HCT116 (cell line): ENCODE measurements at regions not wholly inside any gene's neighbourhood (a gene's known extent, or its start where the extent isn't known, plus 50 kb on each side); places are given as distances from the start of the nearest gene placed in this dataset.

ENCODE experiments used
- ATAC-seq: fragments of 200-7000 bp; cut with Tn5 transposase; 2 replicates; pipeline ENCODE4 v1.9.1; 2020; ENCODE audit warnings: mild to moderate bottlenecking, moderate library complexity
- BruUV-seq: library from RNA; stranded (reverse); fragments of 400-500 nt; replicated peaks from 2 replicates; lab custom pipeline; 2021; lab: Mats Ljungman, UMichigan
- CTCF ChIA-PET: fragments of 300-600 bp; sonication (Branson Sonifier 250); formaldehyde crosslinking; loops from one replicate; lab custom pipeline; 2021; ENCODE audit warnings: antibody characterized with exemption; lab: Charles Lee
- POLR2A ChIA-PET: fragments of 300-600, 350-600 bp; sonication (Branson Sonifier 250); formaldehyde crosslinking; loops from one replicate; lab custom pipeline; 2021; ENCODE audit warnings: antibody characterized with exemption; lab: Charles Lee
- RAD21 ChIA-PET, 2 experiments: fragments of 300-600 bp; sonication (Branson Sonifier 250); formaldehyde crosslinking; loops; one replicate each; lab custom pipeline; 2023; ENCODE audit warnings: low total read pairs in 2 of 2; ENCODE audit not compliant: uncharacterized antibody in 2 of 2, unreplicated experiment in 2 of 2, low non-redundant PET in 1 of 2; lab: Charles Lee
- DNase-seq: peaks from one replicate; pipeline ENCODE4 v3.0.0-alpha.2; 2010; ENCODE audit warnings: low read depth, low spot score
- H2AFZ ChIP-seq: fragments of 200-600 bp; shearing (Covaris generic), sonication (generic); 2 replicates; pipeline ENCODE4 v1.6.1; 2017; ENCODE audit warnings: low read depth, mixed run types, mixed read lengths, antibody characterized with exemption, low read length; ENCODE audit not compliant: poor library complexity, severe bottlenecking
- H3K27ac ChIP-seq: 2 replicates; pipeline ENCODE4 v1.5.1; 2012; ENCODE audit warnings: low read depth, low read length
- H3K27me3 ChIP-seq: fragments of 200-600 bp; sonication (generic); 2 replicates; pipeline ENCODE4 v1.6.1; 2016; ENCODE audit warnings: mixed run types, low read length, mixed read lengths; ENCODE audit not compliant: insufficient read depth
- H3K36me3 ChIP-seq, 2 experiments: fragments of 200-500 bp in 1 of 2; fragments of 200-600 bp in 1 of 2; sonication (Bioruptor generic) in 1 of 2; sonication (generic) in 1 of 2; 2 replicates each; pipeline versions ENCODE4 v1.5.1 to v1.6.1; 2014 to 2016; ENCODE audit warnings: low read length in 2 of 2, inconsistent platforms in 1 of 2, mixed read lengths in 1 of 2, mixed run types in 1 of 2; ENCODE audit not compliant: insufficient read depth in 2 of 2, control insufficient read depth in 1 of 2
- H3K4me1 ChIP-seq, 2 experiments: fragments of 200-600 bp in 1 of 2; sonication (generic) in 1 of 2; 2 replicates each; pipeline versions ENCODE4 v1.5.1 to v1.6.1; 2012 to 2017; ENCODE audit warnings: low read length in 2 of 2, inconsistent platforms in 1 of 2, mild to moderate bottlenecking in 1 of 2, mixed read lengths in 1 of 2, mixed run types in 1 of 2, moderate library complexity in 1 of 2; ENCODE audit not compliant: insufficient read depth in 2 of 2, control insufficient read depth in 1 of 2
- H3K4me2 ChIP-seq: fragments of 200-600 bp; sonication (generic); 2 replicates; pipeline ENCODE4 v1.6.1; 2017; ENCODE audit warnings: mixed run types, low read length, mixed read lengths
- H3K4me3 ChIP-seq, 2 experiments: fragments of 200-600 bp in 1 of 2; sonication (generic) in 1 of 2; replicated peaks in 1 of 2; 2 replicates each; pipeline ENCODE4 v1.5.1; 2011 to 2016; ENCODE audit warnings: low read length in 2 of 2, control low read depth in 1 of 2, low read depth in 1 of 2, mild to moderate bottlenecking in 1 of 2, mixed read lengths in 1 of 2, mixed run types in 1 of 2
- H3K79me2 ChIP-seq: fragments of 200-600 bp; sonication (generic); 2 replicates; pipeline ENCODE4 v1.6.1; 2017; ENCODE audit warnings: mild to moderate bottlenecking, mixed run types, low read length, moderate library complexity, mixed read lengths; ENCODE audit not compliant: insufficient read depth
- H3K9ac ChIP-seq: fragments of 200-600 bp; sonication (generic); 2 replicates; pipeline ENCODE4 v1.6.1; 2016; ENCODE audit warnings: low read length, mixed read lengths
- H3K9me2 ChIP-seq: fragments of 200-600 bp; sonication (generic), shearing (Covaris generic); 2 replicates; pipeline ENCODE4 v1.6.1; 2017; ENCODE audit warnings: mixed run types, mild to moderate bottlenecking, moderate library complexity; ENCODE audit not compliant: insufficient read depth
- H3K9me3 ChIP-seq, 2 experiments: fragments of 200-500 bp in 1 of 2; fragments of 200-600 bp in 1 of 2; sonication (Bioruptor generic) in 1 of 2; sonication (generic) in 1 of 2; 2 replicates each; pipeline ENCODE4 v1.6.1; 2014 to 2017; ENCODE audit warnings: low read length in 2 of 2, mixed read lengths in 2 of 2, inconsistent platforms in 1 of 2, low read depth in 1 of 2, mild to moderate bottlenecking in 1 of 2, mixed run types in 1 of 2, moderate library complexity in 1 of 2; ENCODE audit not compliant: control insufficient read depth in 1 of 2, insufficient read depth in 1 of 2
- H4K20me1 ChIP-seq: fragments of 200-600 bp; sonication (generic), shearing (Covaris generic); 2 replicates; pipeline ENCODE4 v1.6.1; 2017; ENCODE audit warnings: mixed run types, mild to moderate bottlenecking, moderate library complexity; ENCODE audit not compliant: insufficient read depth
- CBX3 ChIP-seq: IDR thresholded peaks from 2 replicates; pipeline ENCODE4 v1.6.1; 2012; ENCODE audit warnings: low read depth
- CEBPB ChIP-seq: IDR thresholded peaks from 2 replicates; pipeline ENCODE4 v1.6.1; 2012; ENCODE audit warnings: low read depth
- EGR1 ChIP-seq: IDR thresholded peaks from 2 replicates; pipeline ENCODE4 v1.6.1; 2012; ENCODE audit warnings: low read depth
- ELF1 ChIP-seq: IDR thresholded peaks from 2 replicates; pipeline ENCODE4 v1.6.1; 2012; ENCODE audit warnings: low read depth, borderline replicate concordance
- EZH2phosphoT487 ChIP-seq: fragments of 200-600 bp; IDR thresholded peaks from 2 replicates; pipeline ENCODE4 v1.6.1; 2018; ENCODE audit warnings: antibody characterized with exemption, borderline replicate concordance
- MAX ChIP-seq: IDR thresholded peaks from 2 replicates; pipeline ENCODE4 v1.6.1; 2012
- POLR2A ChIP-seq: IDR thresholded peaks from 2 replicates; pipeline ENCODE4 v1.7.0; 2011; ENCODE audit warnings: borderline replicate concordance; ENCODE audit not compliant: insufficient read depth, insufficient read length; ENCODE audit errors: extremely low read depth
- POLR2AphosphoS5 ChIP-seq: IDR thresholded peaks from 2 replicates; pipeline ENCODE4 v1.6.1; 2011; ENCODE audit warnings: mild to moderate bottlenecking, low read depth, low read length, moderate library complexity
- REST ChIP-seq: IDR thresholded peaks from 2 replicates; pipeline ENCODE4 v1.6.1; 2012; ENCODE audit warnings: low read depth
- SP1 ChIP-seq: IDR thresholded peaks from 2 replicates; pipeline ENCODE4 v1.6.1; 2012; ENCODE audit warnings: low read depth
- SRF ChIP-seq: IDR thresholded peaks from 2 replicates; pipeline ENCODE4 v1.6.1; 2012; ENCODE audit warnings: low read depth
- YY1 ChIP-seq: IDR thresholded peaks from 2 replicates; pipeline ENCODE4 v1.6.1; 2011; ENCODE audit warnings: low read length, low read depth, moderate library complexity, mild to moderate bottlenecking; ENCODE audit not compliant: insufficient replicate concordance; ENCODE audit errors: extremely low read depth
- ZFX ChIP-seq: fragments of 450-650 bp; IDR thresholded peaks from 2 replicates; pipeline ENCODE4 v1.6.1; 2017
- ZNF274 ChIP-seq: fragments of 200-500 bp; sonication (Bioruptor generic); IDR thresholded peaks from 2 replicates; pipeline ENCODE4 v1.6.1; 2014; ENCODE audit warnings: mild to moderate bottlenecking, low read depth, low read length, inconsistent platforms
- intact Hi-C: fragments of 100-400 bp; cut with micrococcal nuclease; formaldehyde crosslinking; loops from 2 replicates; pipeline ENCODE4 v1.10.0; 2022

DNA sequence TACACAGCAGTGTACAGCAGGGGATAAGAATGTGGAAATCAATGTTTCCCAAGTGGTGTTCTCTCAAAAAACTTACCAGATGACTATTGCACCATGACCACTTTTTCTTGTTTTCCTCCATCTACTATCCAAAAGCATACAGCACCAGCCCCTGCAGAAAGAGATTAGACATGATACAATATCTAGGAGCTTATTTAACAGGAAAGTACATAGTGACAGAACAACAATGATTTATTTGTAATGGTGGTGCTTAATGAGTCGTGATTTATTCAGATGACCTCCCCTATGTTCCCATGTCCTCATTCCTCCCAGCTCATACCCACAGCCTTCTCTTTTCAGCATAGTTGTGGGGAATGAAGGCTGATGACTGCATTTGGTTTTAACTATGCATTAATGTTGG, 413.6 kb downstream of the BTG1 start (continued):
- no peak for TF ChIP-seq CEBPB
- TF ChIP-seq SP1 = no peak
- no peak for TF ChIP-seq EZH2phosphoT487

DNA sequence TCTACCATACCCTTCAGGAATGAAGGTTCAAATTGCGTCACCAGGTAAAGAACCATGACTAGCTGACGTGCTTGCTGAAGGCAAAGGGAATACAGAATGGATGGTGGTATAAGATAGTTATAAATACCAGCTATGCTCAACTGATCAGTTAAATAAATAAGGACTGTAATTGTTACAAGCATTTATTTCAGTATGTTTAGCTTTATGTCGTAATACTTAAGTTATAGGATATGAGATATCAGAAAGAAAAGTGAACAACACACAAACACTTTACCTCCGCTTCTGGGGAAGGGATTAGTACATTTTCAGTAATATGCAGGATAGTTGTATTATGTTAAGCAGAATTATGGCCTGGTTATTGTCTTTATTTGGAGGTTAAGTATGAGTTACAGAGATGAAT, 416.1 kb downstream of the BTG1 start:
- Histone ChIP-seq H3K27ac (no peak overlapping the region), H3K27me3 (no peaks in the 10 kb centered on the region), H2AFZ (no peak overlapping the region), H3K9me2 (no peaks in the 10 kb centered on the region), H3K4me2 (no peak overlapping the region)
- TF ChIP-seq POLR2AphosphoS5 (no peak), POLR2A (no peak), ZFX (no peak), CEBPB (no peak), ZNF274 (no peak), ELF1 (no peak), SRF (no peak), EGR1 (no peak), YY1 (no peak), MAX (no peak), REST (no peak), CBX3 (no peak)
- TF ChIP-seq, all 23 proteins: peak for 0
- Histone ChIP-seq H3K36me3 (no peaks in the 10 kb centered on the region), H3K79me2 (no peaks in the 10 kb centered on the region), H3K9me3 (no peaks in the 10 kb centered on the region), H3K4me1 (peaks cover 0 to 5% of the 10 kb centered on the region in 2 experiments; a peak in 2 of 4 replicates), H4K20me1 (no peaks in the 10 kb centered on the region), H3K9ac (no peak overlapping the region), H3K4me3 (no peak overlapping the region)
- no TSS peak for BruUV-seq
- ATAC-seq = no peak
- DNase-seq = no peak
- intact Hi-C loops = no loop called here
- CTCF ChIA-PET = no interaction called here
- RAD21 ChIA-PET = no interaction called here
- POLR2A ChIA-PET = no interaction called here
